Esophagus muscularis mucosa (tissue), 4 donors: ENCODE measurements at regions not wholly inside any gene's neighbourhood (a gene's known extent, or its start where the extent isn't known, plus 50 kb on each side); places are given as distances from the start of the nearest gene placed in this dataset.

ENCODE experiments used
- EP300 ChIP-seq: sonication (generic); formaldehyde crosslinking; IDR thresholded peaks from one replicate; pipeline ENCODE4 v1.6.1; 2017; ENCODE audit warnings: antibody characterized with exemption
- POLR2A ChIP-seq: fragments of 450-650 bp; IDR thresholded peaks from one replicate; pipeline ENCODE4 v1.6.1; 2017; ENCODE audit warnings: antibody characterized with exemption, moderate library complexity, mild to moderate bottlenecking, low read depth
- TF ChIP-seq, protein P1 (sequence below), 3 experiments: fragments of 200-600 bp in 2 of 3; fragments of 450-650 bp in 1 of 3; sonication (generic) in 2 of 3; IDR thresholded peaks; one replicate each; pipeline ENCODE4 v1.5.1; 2017 to 2019; ENCODE audit warnings: antibody characterized with exemption in 3 of 3, mild to moderate bottlenecking in 2 of 3, moderate library complexity in 1 of 3

DNA sequence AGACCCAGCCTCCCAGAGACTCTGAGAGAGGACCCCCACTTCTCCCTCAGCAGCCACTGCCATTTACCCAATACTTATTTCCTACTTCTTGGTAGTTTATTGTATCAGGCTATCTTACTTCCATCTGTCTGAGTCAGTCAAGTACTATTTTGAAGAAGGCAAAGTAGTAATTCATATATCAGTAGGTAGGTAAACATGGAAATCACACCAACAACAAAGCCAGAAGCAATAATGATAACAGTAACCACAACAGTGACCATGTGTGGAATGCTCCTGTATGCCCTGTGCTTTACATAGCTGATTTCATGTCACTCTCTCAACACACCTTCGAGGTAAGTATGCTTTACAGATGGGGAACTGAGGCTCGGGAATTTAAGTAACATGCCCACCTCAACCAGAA lies 173.0 kb downstream of the BCL11A start:
- TF ChIP-seq, protein P1, sequence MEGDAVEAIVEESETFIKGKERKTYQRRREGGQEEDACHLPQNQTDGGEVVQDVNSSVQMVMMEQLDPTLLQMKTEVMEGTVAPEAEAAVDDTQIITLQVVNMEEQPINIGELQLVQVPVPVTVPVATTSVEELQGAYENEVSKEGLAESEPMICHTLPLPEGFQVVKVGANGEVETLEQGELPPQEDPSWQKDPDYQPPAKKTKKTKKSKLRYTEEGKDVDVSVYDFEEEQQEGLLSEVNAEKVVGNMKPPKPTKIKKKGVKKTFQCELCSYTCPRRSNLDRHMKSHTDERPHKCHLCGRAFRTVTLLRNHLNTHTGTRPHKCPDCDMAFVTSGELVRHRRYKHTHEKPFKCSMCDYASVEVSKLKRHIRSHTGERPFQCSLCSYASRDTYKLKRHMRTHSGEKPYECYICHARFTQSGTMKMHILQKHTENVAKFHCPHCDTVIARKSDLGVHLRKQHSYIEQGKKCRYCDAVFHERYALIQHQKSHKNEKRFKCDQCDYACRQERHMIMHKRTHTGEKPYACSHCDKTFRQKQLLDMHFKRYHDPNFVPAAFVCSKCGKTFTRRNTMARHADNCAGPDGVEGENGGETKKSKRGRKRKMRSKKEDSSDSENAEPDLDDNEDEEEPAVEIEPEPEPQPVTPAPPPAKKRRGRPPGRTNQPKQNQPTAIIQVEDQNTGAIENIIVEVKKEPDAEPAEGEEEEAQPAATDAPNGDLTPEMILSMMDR (IDR thresholded peaks at IDR 0.05), result no peak
- no peak for TF ChIP-seq POLR2A
- no peak for TF ChIP-seq EP300
